Jurkat, Clone E6-1 (cell line): ENCODE measurements at regions not wholly inside any gene's neighbourhood (a gene's known extent, or its start where the extent isn't known, plus 50 kb on each side); places are given as distances from the start of the nearest gene placed in this dataset.
"Not testable (repeated sequence)": the region's sequence is repeated elsewhere in the genome, so short reads cannot be mapped to it uniquely, and the experiment has no call there.

Source experiments
- DNase-seq: peaks from one replicate; pipeline ENCODE4 v3.0.0-alpha.2; 2011; ENCODE audit warnings: low read depth, low spot score
- H3K4me3 ChIP-seq: 2 replicates; pipeline ENCODE4 v1.5.1; 2011; ENCODE audit warnings: mild to moderate bottlenecking, low read length, control low read depth, moderate library complexity

DNA sequence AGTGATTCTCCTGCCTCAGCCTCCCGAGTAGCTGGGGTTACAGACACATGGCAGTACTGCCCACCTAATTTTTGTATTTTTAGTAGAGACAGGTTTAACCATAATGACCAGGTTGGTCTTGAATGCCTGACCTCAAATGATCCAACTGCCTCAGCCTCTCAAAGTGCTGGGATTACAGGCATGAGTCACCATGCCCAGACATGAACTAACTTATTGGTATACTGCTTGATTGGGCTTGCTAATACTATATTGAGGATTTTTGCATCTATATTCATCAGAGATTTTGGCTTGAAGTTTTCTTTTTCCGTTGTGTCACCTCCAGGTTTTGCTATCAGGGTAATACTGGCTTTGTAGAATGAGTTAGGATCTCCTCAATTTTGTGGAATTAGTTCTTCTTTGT lies 706.1 kb upstream of the HS6ST1 start:
- H3K4me3 ChIP-seq, result no peak overlapping the region
- no peak for DNase-seq

DNA sequence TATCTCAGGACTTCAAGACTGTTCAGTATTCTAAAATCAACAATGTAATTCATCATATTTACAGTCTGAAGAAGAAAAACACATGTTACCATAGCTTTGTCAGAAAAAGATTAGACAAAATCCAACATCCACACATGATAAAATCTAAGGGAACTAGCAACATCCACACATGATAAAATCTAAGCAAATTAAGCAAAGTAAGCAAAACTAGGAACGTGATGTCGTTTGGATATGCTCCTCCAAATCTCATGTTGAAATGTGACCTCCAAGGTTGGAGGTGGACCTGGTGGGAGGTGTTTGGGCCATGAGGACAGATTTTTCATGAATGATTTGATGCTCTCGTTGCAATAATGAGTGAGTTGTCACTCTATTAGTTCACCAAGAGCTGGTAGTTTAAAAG lies 717.3 kb upstream of the HS6ST1 start:
- DNase-seq, result no peak
- no peak overlapping the region for H3K4me3 ChIP-seq

DNA sequence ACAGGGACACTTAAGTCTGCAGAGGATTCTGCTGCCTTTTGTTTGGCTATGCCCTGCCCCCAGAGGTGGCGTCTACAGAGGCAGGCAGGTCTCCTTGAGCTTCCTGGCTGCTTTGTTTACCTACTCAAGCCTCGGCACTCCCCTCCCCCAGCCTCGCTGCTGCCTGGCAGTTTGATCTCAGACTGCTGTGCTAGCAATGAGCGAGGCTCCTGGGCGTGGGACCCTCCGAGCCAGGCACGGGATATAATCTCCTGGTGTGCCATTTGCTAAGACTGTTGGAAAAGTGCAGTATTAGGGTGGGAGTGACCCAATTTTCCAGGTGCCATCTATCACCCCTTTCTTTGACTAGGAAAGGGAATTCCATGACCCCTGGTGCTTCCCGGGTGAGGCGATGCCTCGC lies 725.0 kb upstream of the HS6ST1 start:
- not testable (repeated sequence) for H3K4me3 ChIP-seq, DNase-seq

DNA sequence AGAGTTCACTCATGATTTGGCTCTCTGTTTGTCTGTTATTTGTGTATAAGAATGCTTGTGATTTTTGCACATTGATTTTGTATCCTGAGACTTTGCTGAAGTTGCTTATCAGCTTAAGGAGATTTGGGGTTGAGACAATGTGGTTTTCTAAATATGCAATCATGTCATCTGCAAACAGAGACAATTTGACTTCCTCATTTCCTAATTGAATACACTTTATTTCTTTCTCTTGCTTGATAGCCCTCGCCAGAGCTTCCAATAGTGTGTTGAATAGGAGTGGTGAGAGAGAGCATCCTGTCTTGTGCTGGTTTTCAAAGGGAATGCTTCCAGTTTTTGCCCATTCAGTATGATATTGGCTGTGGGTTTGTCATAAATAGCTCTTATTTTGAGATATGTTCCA lies 727.8 kb upstream of the HS6ST1 start:
- not testable (repeated sequence) for DNase-seq, H3K4me3 ChIP-seq

DNA sequence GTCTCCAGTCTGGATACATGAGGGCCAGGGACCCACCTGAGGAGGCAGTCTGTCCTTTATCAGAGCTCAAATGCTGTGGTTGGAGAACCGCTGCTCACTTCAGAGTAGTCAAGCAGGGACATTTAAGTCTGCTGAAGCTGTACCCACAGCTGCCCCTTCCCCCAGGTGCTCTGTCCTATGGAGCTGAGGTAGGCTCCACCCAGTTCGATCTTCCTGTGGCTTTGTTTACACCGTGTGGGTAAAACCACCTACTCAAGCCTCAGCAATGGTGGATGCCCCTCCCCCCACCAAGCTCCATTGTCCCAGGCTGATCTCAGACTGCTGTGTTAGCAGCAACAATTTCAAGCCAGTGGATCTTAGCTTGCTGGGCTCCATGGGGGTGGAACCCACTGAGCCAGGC lies 731.4 kb upstream of the HS6ST1 start:
- peak overlapping the region; percentile 13 for H3K4me3 ChIP-seq
- DNase-seq, result peak; percentile 88

DNA sequence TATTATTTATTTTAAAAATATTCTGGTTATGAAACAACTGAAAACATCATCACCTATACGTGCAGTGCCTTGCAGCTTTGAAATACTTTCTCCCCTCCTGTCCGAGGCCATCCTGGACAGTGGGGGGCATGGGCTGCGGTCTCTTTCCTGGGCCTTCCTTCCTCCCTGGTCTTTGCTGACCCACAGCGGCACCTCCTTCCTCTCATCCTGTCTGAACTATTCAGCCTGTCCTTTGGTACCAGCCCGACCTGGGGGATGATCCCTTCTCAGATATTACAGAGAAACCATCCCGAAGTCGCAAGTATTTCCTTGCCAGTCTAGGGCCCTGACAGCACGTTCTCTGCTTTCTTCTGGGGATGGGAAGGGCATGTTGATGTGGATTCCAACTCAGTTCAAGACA lies 736.6 kb upstream of the HS6ST1 start:
- H3K4me3 ChIP-seq, result no peak overlapping the region
- DNase-seq, result no peak

DNA sequence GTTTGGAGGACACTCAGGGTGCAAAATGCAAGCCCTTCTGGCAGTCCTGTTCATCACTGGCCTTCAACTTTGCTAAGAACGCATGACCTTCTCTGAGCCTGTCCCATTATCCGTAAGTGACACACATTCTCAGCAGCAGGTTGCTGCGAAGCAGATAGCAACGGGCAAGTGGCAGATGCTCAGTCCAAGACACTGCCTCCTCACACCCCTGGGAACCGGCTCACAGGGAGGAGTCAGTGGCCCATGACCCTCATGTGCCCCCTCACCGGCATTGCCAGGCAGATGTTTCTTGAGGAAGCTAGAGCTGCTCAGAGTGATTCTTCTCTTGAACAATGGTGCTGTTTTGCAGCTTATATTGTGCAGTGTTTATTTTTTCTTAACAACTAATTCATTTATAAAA lies 737.2 kb upstream of the HS6ST1 start:
- no peak for DNase-seq
- H3K4me3 ChIP-seq, result no peak overlapping the region

DNA sequence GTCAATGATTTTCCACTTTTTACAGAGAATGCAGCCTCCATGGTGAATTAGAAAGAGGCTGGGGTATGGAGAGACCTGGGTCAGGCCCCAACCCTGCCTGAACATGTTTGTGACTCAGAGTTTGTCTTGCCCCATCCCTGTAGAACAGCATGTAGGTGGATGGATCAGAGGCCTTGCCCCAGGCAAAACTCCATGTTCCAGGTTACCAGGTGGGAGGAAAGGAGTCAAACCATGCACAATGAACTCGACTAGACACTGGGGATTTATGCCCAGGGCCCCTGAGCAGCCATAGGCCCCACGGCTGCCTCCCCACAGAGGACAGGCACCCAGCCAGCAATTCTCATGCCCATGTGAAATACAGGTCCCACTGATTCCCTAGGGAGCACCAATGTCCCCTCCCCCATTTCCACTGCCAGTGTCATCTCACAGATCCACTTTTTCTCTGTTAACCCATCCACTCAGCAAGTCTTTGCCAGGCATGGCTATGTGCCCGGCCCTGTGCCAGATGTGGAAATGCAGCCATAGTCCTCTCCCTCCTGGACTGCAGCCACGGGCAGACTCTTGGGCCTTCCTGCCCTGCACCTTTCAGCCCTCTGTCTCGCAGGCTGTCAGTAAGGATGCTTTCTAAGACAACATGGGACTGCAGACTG lies 737.8 kb upstream of the HS6ST1 start:
- H3K4me3 ChIP-seq, result no peak overlapping the region
- no peak for DNase-seq

DNA sequence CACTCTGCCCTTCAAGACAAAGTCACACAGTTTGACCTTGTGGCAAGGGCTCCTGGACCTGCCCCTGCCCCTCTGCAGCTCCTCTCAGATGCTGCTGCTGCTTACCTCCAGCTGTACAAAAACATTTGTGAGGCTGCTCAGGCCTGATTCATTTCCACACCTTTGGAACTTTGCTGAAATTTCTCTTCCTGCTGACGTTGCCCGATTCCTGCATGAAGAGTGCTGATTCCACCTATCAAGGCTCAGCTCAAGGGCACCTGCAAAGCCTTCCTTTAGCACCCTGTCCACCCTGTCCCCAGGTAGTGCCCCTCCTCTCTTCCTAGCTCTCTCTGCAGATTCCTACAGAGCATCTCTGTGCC lies 738.3 kb upstream of the HS6ST1 start:
- no peak overlapping the region for H3K4me3 ChIP-seq
- DNase-seq, result no peak

DNA sequence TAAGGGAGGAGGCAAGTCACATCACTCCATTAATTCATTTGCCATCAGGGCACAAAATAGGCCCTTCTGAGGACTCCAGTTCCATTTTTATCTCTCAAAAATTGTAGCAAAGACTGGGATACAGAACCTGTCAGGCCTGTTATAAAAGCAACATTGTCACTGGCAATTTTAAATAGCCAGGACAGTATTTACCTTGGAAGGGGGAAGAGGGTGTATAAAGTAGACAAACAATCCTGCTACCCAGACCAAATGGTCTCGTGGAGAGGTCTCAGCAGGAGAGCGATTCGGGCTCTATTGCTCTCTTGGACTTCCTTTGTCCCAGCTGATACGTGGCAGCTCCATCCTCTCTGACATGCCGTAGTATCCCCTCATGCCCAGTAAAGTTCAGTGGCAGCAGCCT lies 740.3 kb upstream of the HS6ST1 start:
- no peak for DNase-seq
- H3K4me3 ChIP-seq, result no peak overlapping the region

DNA sequence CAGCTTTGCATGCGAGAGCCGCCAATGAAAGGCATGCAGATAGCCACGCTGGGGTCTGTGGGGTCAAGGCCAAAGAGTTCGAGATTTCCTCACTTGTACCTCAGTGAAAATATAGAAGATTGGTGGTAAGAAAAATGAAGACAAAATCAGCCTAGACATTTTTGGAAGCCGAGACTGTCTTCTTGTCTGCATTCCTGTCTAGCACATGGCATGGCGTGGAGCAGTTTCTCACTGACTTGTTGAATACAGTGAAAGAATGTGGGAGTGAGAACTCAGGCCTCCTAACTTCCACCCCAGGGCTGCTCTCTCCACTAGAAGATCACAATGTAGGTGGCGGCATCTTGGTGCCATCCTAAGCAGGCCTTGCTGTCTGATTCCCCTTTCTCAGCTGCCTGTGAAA lies 740.8 kb upstream of the HS6ST1 start:
- no peak for DNase-seq
- H3K4me3 ChIP-seq, result no peak overlapping the region

DNA sequence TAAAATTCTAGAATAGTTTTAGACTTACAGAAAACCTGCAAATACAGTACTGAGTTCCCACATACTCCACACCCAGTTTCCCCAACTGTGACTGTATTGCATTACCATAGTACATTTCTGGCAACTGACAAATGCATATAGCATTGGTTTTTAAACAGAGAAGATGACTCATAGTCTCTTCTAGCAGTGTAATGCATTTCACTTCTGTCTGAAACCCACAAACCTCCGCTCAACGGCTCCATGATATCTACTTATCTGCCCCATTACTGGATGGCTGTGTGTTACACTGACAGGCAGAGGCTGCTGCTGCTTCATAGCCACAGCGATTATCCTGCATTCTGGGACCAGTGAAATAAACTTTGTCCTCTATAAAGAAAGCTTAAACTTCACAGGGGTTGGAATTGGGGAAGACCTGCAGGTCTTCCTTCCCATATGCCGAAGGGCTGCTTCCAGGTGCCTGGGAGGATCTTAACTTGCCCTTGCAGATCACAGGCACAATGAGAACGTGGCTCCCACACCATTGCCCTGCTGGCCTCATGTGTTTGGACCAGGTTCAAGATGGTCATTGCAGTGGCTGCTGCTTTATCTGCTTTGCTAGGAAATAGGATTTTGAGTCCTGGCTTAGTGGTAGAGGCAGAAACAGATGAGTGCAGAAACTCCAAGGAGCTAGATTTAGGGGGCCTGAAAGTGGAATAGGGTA lies 742.6 kb upstream of the HS6ST1 start:
- peak; percentile 91 for DNase-seq
- H3K4me3 ChIP-seq, result no peak overlapping the region; the same call in 1 of the 2 replicates

DNA sequence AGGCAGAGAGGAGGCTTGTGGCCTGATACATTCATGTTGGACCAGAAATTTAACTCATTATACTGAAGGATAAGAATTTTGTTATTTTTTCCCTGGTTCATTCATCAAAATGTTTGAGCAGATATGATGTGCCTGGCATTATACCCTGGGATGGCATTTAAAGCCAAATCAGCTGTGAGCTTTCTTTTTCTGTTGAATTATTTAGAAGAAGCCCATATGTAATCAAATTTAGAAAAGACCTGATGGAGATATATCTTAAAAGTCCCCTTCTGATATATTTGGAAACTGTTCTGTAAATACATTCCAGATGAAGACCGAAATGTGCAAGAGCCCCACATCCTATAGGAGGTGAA lies 743.1 kb upstream of the HS6ST1 start:
- DNase-seq, result no peak

DNA sequence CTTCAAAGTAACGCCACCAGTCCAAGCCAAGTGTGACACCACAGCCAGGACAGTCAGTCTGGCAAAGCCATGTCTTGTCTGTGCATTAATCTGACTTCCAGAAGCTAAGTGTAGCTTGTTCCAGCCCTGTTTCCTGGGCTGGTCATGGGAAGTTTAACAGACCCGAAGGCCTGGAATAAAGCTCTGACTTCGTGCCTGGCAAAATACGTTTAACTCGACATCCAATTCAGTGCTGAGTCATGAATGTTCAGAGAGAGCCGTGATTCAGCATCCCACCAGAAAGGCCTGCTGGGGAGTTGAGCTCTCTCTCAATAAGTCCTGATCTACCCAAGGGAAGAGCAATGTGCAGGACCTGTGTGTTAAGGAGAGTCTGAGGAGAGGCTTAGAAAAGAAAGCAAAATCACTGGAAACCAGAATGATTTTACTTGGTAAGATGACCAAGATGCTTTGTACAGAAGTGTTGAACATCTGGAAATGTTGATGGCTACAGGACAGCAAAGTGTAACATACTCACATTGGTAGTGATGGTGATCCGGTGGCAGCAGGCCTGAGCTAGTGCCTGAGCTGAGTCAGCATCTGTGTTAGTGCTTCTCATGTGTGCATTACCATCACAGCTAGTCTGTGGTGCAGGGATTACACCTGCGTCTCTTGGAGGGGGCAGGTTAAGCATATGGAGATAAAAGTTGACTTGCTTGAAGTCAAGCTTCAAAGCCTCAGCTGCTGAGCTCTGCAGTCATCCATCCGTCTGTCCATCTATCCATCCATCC lies 743.7 kb upstream of the HS6ST1 start:
- peak; percentile 22 for DNase-seq
- H3K4me3 ChIP-seq, result no peak overlapping the region

More for the DNA sequence above, 743.1 kb upstream of the HS6ST1 start:
- H3K4me3 ChIP-seq, result no peak overlapping the region

DNA sequence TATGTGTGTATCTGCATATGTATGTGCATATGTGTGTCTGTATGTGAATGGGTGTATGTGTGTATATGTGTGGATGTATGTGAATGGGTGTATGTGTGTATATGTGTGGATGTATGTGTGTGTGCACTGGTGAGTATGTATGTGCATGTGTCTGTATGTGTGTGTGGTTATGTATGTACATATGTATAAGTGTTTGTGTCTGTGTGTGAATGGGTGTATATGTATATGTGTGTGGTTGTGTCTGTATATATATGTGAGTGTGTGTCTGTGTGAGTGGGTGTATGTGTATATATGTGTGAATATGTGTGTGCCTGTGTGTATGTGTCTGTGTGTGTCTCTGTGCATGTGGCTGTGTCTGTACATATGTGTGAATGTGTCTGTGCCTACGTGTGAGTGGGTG lies 748.4 kb upstream of the HS6ST1 start:
- no peak for DNase-seq
- H3K4me3 ChIP-seq, result no peak overlapping the region

DNA sequence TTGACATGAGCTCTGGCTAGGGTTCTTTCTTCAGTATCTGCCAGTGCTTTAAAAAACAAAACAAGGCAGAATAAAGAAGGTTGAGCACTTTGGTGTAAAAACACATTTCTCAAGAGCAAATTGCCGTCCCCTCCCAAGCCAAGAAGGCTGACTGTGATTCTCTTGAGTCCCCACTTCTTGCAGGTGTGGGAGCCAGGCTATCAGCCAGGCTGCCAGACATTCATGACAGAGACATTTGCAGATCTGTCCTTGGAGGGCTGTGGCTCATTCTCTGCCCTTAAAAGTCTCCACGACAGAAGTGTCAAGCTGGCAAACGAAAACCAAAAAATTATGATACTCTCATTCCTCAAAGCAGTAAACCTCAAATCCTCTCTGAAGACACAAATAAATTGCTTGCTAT lies 749.3 kb upstream of the HS6ST1 start:
- no peak for DNase-seq
- H3K4me3 ChIP-seq, result no peak overlapping the region

DNA sequence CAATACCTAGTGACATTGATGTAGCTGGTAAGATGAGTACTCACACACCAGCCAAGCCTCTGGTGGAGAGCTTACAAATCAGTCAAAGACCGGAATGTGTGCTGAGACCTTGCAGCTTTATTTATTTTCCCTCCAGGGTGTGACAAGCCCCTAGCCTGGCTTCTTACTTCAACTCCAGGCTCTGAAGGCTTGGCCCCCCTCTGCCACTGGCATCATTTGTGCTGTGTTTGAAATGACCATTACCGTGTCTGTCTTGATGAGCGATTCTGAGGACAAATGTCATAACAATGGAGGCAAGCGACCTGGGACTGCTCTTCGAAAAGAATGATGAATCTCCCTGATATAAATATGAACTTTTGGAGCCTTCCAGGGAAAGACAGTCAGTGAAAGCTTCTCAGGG lies 749.9 kb upstream of the HS6ST1 start:
- no peak overlapping the region for H3K4me3 ChIP-seq
- no peak for DNase-seq

DNA sequence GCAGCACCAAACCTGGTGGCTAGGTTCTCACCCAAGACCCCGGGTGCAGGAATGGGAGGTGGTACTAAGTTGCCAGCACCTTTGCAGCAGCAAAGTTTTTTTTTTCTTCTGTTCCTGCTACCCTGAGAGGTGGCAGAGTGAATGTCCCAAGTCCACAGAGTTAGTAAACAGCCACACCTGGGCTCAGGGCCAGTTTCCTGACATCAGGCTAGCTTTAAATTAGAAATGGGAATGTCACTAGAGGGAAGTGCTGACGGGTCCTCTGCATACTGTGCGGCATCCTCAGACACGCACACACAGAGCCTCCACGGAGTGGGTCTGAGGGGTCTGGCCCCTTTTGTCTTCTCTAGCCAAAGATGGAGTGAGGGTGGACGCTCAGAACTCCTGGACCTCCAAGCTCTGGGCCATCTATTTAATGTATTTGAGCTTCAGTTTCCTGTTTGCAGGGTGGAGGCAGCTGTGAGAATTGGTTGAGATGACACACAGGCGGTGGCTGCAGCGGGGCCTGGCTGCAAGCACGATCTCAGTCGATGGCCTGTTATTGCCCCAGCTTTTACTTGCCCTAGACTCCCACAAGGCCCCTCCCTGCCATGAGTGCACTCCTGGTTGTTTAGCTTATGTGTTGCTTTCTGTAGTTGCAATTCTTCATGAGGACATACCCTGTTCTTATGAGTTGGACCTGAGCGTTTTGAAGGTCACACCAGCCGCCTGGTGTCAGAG lies 751.4 kb upstream of the HS6ST1 start:
- DNase-seq, result no peak
- H3K4me3 ChIP-seq, result no peak overlapping the region

DNA sequence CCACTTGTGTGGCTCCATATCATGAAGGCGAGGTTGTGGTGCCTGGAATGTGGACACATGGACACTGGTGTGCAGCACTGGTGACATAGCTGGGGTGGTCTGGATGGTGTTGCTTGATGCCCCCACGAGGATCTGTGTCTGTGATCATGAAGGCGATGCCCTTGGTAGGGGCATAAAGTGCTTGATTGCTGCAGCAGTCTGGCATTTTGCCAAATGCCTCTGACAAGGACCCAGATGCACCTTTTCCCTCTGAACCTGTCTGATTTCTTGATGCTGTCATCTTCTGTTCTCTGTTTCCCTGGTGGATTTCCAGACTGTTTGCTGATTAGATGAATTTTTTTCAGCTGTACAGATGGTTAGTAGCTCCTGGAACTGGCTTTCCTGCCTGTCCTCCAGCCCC lies 752.0 kb upstream of the HS6ST1 start:
- H3K4me3 ChIP-seq, result no peak overlapping the region
- no peak for DNase-seq

DNA sequence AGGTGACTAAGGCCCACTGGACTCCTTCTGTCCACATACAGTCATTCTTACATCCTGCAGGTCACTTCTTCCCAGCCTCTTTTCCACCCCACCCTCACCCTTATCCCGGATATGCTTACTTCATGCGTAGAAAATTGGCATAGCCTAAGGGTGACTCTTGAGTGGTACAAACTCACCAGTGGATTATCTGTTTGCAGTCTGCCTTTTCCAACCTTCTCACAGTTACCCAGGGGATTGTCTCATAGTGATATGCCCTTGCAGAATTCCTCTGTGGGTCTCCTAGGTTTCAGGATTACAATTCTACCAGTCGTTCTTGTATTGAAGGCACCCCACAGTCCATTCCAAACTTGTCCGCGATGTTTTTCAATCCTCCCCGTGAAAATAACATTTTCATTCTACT lies 752.9 kb upstream of the HS6ST1 start:
- DNase-seq, result no peak
- no peak overlapping the region for H3K4me3 ChIP-seq
